Peyer's patch (tissue), 4 donors: ENCODE measurements at regions not wholly inside any gene's neighbourhood (a gene's known extent, or its start where the extent isn't known, plus 50 kb on each side); places are given as distances from the start of the nearest gene placed in this dataset.

Experiments used
- CTCF ChIP-seq, 6 experiments: fragments of 450-650 bp in 4 of 6; fragments of 200-600 bp in 2 of 6; sonication (generic) in 1 of 6; IDR thresholded peaks; one replicate each; pipeline ENCODE4 v1.5.1; 2017 to 2019; ENCODE audit warnings: antibody characterized with exemption in 6 of 6, mild to moderate bottlenecking in 3 of 6, moderate library complexity in 1 of 6
- POLR2A ChIP-seq, 2 donors: fragments of 450-650 bp; IDR thresholded peaks; one replicate each; pipeline ENCODE4 v1.5.1; 2017; ENCODE audit warnings: antibody characterized with exemption in 2 of 2, mild to moderate bottlenecking in 2 of 2, moderate library complexity in 2 of 2

- TF ChIP-seq CTCF (IDR thresholded peaks at IDR 0.05) (no peak), POLR2A (IDR thresholded peaks at IDR 0.05) (no peak)
These were observed 64.9 kb downstream of the DNAJB9 start for GRCh38 chr7:108634535-108634934.
